Pancreas (tissue), 10 donors: ENCODE measurements at regions not wholly inside any gene's neighbourhood (a gene's known extent, or its start where the extent isn't known, plus 50 kb on each side); places are given as distances from the start of the nearest gene placed in this dataset.

Source experiments
- ATAC-seq, 4 donors: fragments of 200-7000 bp; cut with Tn5 transposase; one replicate each; pipeline versions ENCODE4 v1.8.0 to v1.9.1; 2020; ENCODE audit warnings: mild to moderate bottlenecking in 4 of 4, moderate library complexity in 4 of 4
- DNase-seq, 6 donors: peaks; one replicate each; pipeline ENCODE4 v3.0.0-alpha.2; 2020
- FAIRE-seq: peaks from 2 replicates; lab custom pipeline; 2012; peaks lifted over from hg19 to GRCh38; lab: Jason Lieb, UNC
- H3K27ac ChIP-seq, 4 donors: fragments of 200-600 bp; sonication (generic); 1 replicate in 3 of 4; 2 replicates in 1 of 4; pipeline versions ENCODE4 v1.5.0 to v1.8.0; 2020
- H3K27me3 ChIP-seq, 4 donors: fragments of 200-600 bp; one replicate each; pipeline ENCODE4 v1.8.0; 2021
- H3K36me3 ChIP-seq, 3 donors: fragments of 200-600 bp; sonication (generic) in 1 of 3; one replicate each; pipeline versions ENCODE4 v1.5.0 to v1.8.0; 2020 to 2021
- H3K4me1 ChIP-seq, 3 donors: fragments of 200-600 bp; one replicate each; pipeline ENCODE4 v1.8.0; 2021
- H3K4me3 ChIP-seq, 4 donors: fragments of 200-600 bp; sonication (generic) in 2 of 4; one replicate each; pipeline versions ENCODE4 v1.5.0 to v1.8.0; 2020 to 2021
- H3K9me3 ChIP-seq, 4 donors: fragments of 200-600 bp; one replicate each; pipeline ENCODE4 v1.8.0; 2021
- CTCF ChIP-seq, 4 donors: fragments of 200-600 bp; sonication (generic) in 3 of 4; IDR thresholded peaks; one replicate each; pipeline versions ENCODE4 v1.5.0 to v1.8.0; 2021; ENCODE audit warnings: antibody characterized with exemption in 4 of 4
- WGBS, 2 donors: extraction: QIAGEN DNeasy Blood & Tissue Kit; methylation state at CpG; one replicate each; pipeline ENCODE4 v1.1.7; 2013; 5-methylcytosine and 5-hydroxymethylcytosine counted together
- intact Hi-C, 3 donors: fragments of 100-400 bp; cut with DNase I; formaldehyde crosslinking; loops; one replicate each; pipeline versions ENCODE4 v1.11.1 to v1.14.2; 2022
- donor health status: healthy with polysubstance abuse.
- donor health status: DM: no; HTN: no; CAD: no; lungs with moderate emphysema.
- donor health status: DM: no; HTN: no; CAD: no.
- donor health status: control.
- donor health status: control.
- donor health status: Bipolar disorder and iron deficiency.
- donor health status: DM: yes; HTN: yes; CAD: no.
- donor health status: DM: no; HTN: no; CAD: no.
- donor health status: DM: no; HTN: no; CAD: no.
- donor health status: DM: yes; HTN: yes; CAD: no.

DNA sequence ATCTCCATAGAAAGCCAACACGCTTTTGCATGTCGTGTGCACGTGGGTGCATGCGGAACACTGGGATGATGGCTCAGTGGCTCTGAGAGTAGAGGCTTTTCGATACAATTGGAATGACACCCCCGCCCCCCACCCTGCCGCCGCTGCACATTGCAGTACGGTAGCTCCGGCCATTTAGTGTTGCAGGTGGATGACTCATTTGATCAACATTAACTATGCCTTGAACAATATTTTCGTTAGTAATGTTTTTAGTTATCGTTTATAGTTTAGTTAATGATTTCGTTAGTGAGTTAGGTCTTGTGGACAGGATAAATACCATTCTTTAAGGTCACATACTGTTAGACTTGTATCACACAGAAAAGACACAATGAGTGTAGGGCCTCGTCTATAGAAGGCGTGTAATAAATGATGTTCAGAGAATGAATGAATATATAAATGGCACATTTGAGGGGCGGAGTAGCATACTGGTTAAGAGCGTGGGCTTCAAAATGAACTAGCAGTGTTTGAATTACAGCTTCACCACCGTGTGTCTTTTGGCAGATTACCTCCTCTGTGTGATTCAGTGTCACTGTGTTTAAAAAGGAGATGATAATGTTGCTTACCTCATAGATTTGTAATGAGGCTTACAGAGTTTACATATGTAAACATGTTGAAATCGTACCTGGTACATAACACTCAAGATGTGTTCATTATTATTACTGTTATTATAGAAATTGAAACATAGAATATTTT, 67.2 kb upstream of the TENM3 start:
- intact Hi-C loops, result no loop called here
- FAIRE-seq, result no peak
- no peak for DNase-seq
- no peak for TF ChIP-seq CTCF (IDR thresholded peaks at IDR 0.05)
- no peaks in the 10 kb centered on the region for H3K9me3 ChIP-seq
- H3K4me3 ChIP-seq, result no peak overlapping the region
- H3K36me3 ChIP-seq, result no peaks in the 10 kb centered on the region
- H3K27ac ChIP-seq, result no peak overlapping the region
- no peaks in the 10 kb centered on the region for H3K27me3 ChIP-seq
- no peaks in the 10 kb centered on the region for H3K4me1 ChIP-seq
- 71 to 79% methylated on average over 19 of the region's 19 CpGs for WGBS, 2 donors
- ATAC-seq, result no peak

GRCh38 chr4:182177166-182177565, 66.0 kb upstream of the TENM3 start:
- Histone ChIP-seq H3K4me3 (no peak overlapping the region), H3K4me1 (no peaks in the 10 kb centered on the region), H3K27me3 (no peaks in the 10 kb centered on the region), H3K9me3 (no peaks in the 10 kb centered on the region), H3K27ac (no peak overlapping the region), H3K36me3 (no peaks in the 10 kb centered on the region)
- DNase-seq (no peak), ATAC-seq (no peak), FAIRE-seq (no peak)
- 79 to 90% methylated on average over 6 of the region's 6 CpGs for WGBS, 2 donors
- no peak for TF ChIP-seq CTCF (IDR thresholded peaks at IDR 0.05)
- intact Hi-C loops, result no loop called here

DNA sequence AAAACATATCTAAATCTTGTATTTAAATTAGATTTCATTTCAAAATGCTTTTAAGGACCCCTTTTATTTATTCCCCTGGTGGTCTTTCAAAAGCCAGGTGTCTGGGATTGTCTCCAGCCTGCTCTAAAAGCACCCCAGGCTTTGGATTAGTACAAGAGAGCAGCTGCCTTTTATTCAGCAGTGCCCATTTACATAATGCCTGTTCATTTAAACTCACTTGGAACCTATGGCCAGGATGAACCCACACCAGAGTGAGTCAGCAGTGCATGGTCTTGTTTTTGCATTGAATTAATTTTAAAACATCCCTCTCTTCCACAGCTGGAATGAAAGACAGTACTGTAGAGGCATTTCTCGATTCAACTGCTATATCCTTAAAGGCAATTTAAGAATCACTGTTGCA, 64.1 kb upstream of the TENM3 start:
- DNase-seq, result no peak
- intact Hi-C loops, result no loop called here
- WGBS, 2 donors, result 66 to 86% methylated on average over 1 of the region's 1 CpG
- H3K9me3 ChIP-seq, result no peaks in the 10 kb centered on the region
- no peak for ATAC-seq
- no peak overlapping the region for H3K27ac ChIP-seq
- H3K4me3 ChIP-seq, result no peak overlapping the region
- TF ChIP-seq CTCF (IDR thresholded peaks at IDR 0.05), result no peak
- no peak for FAIRE-seq
- H3K36me3 ChIP-seq, result no peaks in the 10 kb centered on the region
- H3K27me3 ChIP-seq, result no peaks in the 10 kb centered on the region
- no peaks in the 10 kb centered on the region for H3K4me1 ChIP-seq

GRCh38 chr4:182179751-182180150, 63.5 kb upstream of the TENM3 start:
- no peak for TF ChIP-seq CTCF (IDR thresholded peaks at IDR 0.05)
- 42 to 67% methylated on average over 1 of the region's 1 CpG for WGBS, 2 donors
- Histone ChIP-seq H3K4me3 (no peak overlapping the region), H3K9me3 (no peaks in the 10 kb centered on the region), H3K36me3 (no peaks in the 10 kb centered on the region), H3K27me3 (no peaks in the 10 kb centered on the region), H3K4me1 (no peaks in the 10 kb centered on the region), H3K27ac (no peak overlapping the region)
- FAIRE-seq (no peak), DNase-seq (no peak), ATAC-seq (no peak)
- intact Hi-C loops, result no loop called here

DNA sequence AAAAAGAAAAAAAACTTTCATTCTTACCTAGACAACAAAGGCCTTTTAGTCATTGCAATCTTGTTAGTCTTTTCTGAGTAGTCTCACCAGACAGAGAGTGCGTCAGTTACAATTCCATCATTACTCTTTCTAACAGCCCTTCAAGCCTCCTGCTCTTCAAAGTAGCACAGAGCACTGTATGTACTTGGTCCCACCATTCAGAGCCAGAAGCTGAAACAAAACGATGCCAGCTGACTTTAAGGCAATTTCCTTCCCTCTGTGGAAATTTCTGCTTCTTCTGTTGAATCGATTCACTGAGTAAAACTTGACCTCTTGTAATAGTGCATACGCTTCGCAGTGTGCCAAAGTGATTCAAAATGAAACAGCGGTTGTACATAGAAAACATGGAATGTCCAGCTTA, 57.7 kb upstream of the TENM3 start:
- FAIRE-seq, result no peak
- no peaks in the 10 kb centered on the region for H3K4me1 ChIP-seq
- intact Hi-C loops, result no loop called here
- no peak overlapping the region for H3K27ac ChIP-seq
- ATAC-seq, result no peak
- H3K27me3 ChIP-seq, result no peaks in the 10 kb centered on the region
- DNase-seq, result no peak
- WGBS, 2 donors, result 77 to 80% methylated on average over 6 of the region's 6 CpGs
- no peak overlapping the region for H3K4me3 ChIP-seq
- no peaks in the 10 kb centered on the region for H3K9me3 ChIP-seq
- TF ChIP-seq CTCF (IDR thresholded peaks at IDR 0.05), result no peak
- H3K36me3 ChIP-seq, result no peaks in the 10 kb centered on the region
